ENCODE measurements at regions not wholly inside any gene's neighbourhood (a gene's known extent, or its start where the extent isn't known, plus 50 kb on each side); places are given as distances from the start of the nearest gene placed in this dataset.

GRCh38 chr2:176681584-176682115, 412.4 kb downstream of the MTX2 start:
- Histone ChIP-seq H3K36me3 (ENCODE audit: control insufficient read depth in 2 of 2, insufficient read depth in 1 of 2, low read length in 2 of 2) (no peaks in the 10 kb centered on the region), H3K27ac (ENCODE audit: extremely low read depth, low read depth, low read length) (no peak overlapping the region), H3K4me1 (ENCODE audit: control insufficient read depth, insufficient read depth, low read length) (peaks cover 3% of the 10 kb centered on the region; the same call in 1 of the 2 replicates), H3K9me3 (ENCODE audit: control insufficient read depth, insufficient read depth, low read depth, low read length) (no peaks in the 10 kb centered on the region), H3K4me3 (ENCODE audit: low read depth, low read length) (no peak overlapping the region)
- POLR2A ChIA-PET: interaction anchor here (1.0 kb wide), 1 partner anchor 26 kb away, joined by 4 read pairs; no protein-coding TSS in a partner anchor
- CTCF ChIA-PET: interaction anchor here (0.5 to 1.9 kb wide), 6 partner anchors 10 to 483 kb away, joined by 3 to 6 read pairs (median 4); no protein-coding TSS in a partner anchor
- TF ChIP-seq RBAK (tag by site-specific recombination; IDR thresholded peaks at IDR 0.05) (no peak), ZNF37A (tag by site-specific recombination; IDR thresholded peaks at IDR 0.05) (no peak), ZNF521 (tag by site-specific recombination; IDR thresholded peaks at IDR 0.05) (no peak), ZBTB11 (tag by site-specific recombination; conservative IDR thresholded peaks at IDR 0.05; ENCODE audit: low read depth) (no peak), SP7 (tag by site-specific recombination; IDR thresholded peaks at IDR 0.05) (no peak), ZNF530 (tag by site-specific recombination; IDR thresholded peaks at IDR 0.05; ENCODE audit: low read depth) (no peak), GLI2 (tag by site-specific recombination; IDR thresholded peaks at IDR 0.05; ENCODE audit: borderline replicate concordance, low read depth) (no peak), ZBTB17 (tag by site-specific recombination; IDR thresholded peaks at IDR 0.05) (no peak), ZNF654 (tag by site-specific recombination; IDR thresholded peaks at IDR 0.05; ENCODE audit: low read depth) (no peak), SCRT1 (tag by site-specific recombination; IDR thresholded peaks at IDR 0.05; ENCODE audit: borderline replicate concordance) (no peak), BCL11A (tag by site-specific recombination; IDR thresholded peaks at IDR 0.05; ENCODE audit: low read depth) (no peak), ZNF701 (tag by site-specific recombination; IDR thresholded peaks at IDR 0.05) (no peak)

- POLR2A ChIA-PET: no interaction called here
- Histone ChIP-seq H3K4me1 (ENCODE audit: control insufficient read depth, insufficient read depth, low read length) (peaks cover 3% of the 10 kb centered on the region; the same call in 1 of the 2 replicates), H3K27ac (ENCODE audit: extremely low read depth, low read depth, low read length) (no peak overlapping the region), H3K4me3 (ENCODE audit: low read depth, low read length) (no peak overlapping the region), H3K36me3 (ENCODE audit: control insufficient read depth in 2 of 2, insufficient read depth in 1 of 2, low read length in 2 of 2) (no peaks in the 10 kb centered on the region), H3K9me3 (ENCODE audit: control insufficient read depth, insufficient read depth, low read depth, low read length) (no peaks in the 10 kb centered on the region)
- CTCF ChIA-PET: interaction anchor here (0.5 to 1.9 kb wide), 5 partner anchors 134 to 555 kb away, joined by 3 to 6 read pairs (median 3); no protein-coding TSS in a partner anchor
- TF ChIP-seq ZNF24 (tag by site-specific recombination; IDR thresholded peaks at IDR 0.05) (no peak), ZSCAN16 (tag by site-specific recombination; IDR thresholded peaks at IDR 0.05) (no peak), ZNF585B (tag by site-specific recombination; IDR thresholded peaks at IDR 0.05) (no peak), REPIN1 (tag by site-specific recombination; IDR thresholded peaks at IDR 0.05; ENCODE audit: low read depth) (no peak), ZNF169 (tag by site-specific recombination; IDR thresholded peaks at IDR 0.05) (no peak), ZNF292 (tag by site-specific recombination; IDR thresholded peaks at IDR 0.05; ENCODE audit: borderline replicate concordance, low read depth) (no peak), ZNF747 (tag by site-specific recombination; IDR thresholded peaks at IDR 0.05) (no peak), ZNF280C (tag by site-specific recombination; IDR thresholded peaks at IDR 0.05) (no peak), HOXC10 (CRISPR knock-in tag; IDR thresholded peaks at IDR 0.05) (no peak), ZNF645 (tag by site-specific recombination; IDR thresholded peaks at IDR 0.05) (no peak), ZNF768 (tag by site-specific recombination; IDR thresholded peaks at IDR 0.05) (no peak)
Observed at GRCh38 chr2:176682278-176682677, 413.0 kb downstream of the MTX2 start.
